OCI-LY7 (cell line): ENCODE measurements at regions not wholly inside any gene's neighbourhood (a gene's known extent, or its start where the extent isn't known, plus 50 kb on each side); places are given as distances from the start of the nearest gene placed in this dataset.

Source experiments
- EZH2phosphoT487 ChIP-seq: fragments of 200-600 bp; sonication (generic); IDR thresholded peaks from 2 replicates; pipeline ENCODE4 v1.6.1; 2018; ENCODE audit warnings: low read depth, borderline replicate concordance, mild to moderate bottlenecking, mixed run types, antibody characterized with exemption, low read length, moderate library complexity, mixed read lengths
- TF ChIP-seq, protein P1 (sequence below): fragments of 200-600 bp; sonication (generic); conservative IDR thresholded peaks from 2 replicates; pipeline ENCODE4 v1.5.1; 2014; ENCODE audit warnings: mild to moderate bottlenecking, antibody characterized with exemption, low read length, moderate library complexity, mixed read lengths

DNA sequence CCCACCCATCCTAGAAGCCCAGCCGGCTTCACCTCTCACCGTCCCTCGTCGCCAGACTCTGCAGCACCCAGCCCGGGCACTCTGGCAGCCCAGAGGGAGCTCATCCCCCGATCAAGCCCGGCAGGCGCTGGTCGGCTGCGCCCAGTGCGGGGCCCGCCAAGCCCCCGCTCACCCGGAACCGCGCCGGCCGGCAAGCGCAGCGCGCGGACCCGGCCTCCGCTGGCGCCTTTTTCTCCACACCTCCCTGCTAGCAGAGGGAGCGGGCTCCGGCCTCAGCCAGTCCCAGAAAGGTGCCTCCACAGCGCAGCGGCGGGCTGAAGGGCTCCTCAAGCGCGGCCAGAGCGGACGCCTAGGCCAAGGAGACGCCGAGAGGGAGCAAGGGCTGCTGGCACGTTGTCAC is 2023.3 kb downstream of the NCAM2 start:
- TF ChIP-seq, protein P1, sequence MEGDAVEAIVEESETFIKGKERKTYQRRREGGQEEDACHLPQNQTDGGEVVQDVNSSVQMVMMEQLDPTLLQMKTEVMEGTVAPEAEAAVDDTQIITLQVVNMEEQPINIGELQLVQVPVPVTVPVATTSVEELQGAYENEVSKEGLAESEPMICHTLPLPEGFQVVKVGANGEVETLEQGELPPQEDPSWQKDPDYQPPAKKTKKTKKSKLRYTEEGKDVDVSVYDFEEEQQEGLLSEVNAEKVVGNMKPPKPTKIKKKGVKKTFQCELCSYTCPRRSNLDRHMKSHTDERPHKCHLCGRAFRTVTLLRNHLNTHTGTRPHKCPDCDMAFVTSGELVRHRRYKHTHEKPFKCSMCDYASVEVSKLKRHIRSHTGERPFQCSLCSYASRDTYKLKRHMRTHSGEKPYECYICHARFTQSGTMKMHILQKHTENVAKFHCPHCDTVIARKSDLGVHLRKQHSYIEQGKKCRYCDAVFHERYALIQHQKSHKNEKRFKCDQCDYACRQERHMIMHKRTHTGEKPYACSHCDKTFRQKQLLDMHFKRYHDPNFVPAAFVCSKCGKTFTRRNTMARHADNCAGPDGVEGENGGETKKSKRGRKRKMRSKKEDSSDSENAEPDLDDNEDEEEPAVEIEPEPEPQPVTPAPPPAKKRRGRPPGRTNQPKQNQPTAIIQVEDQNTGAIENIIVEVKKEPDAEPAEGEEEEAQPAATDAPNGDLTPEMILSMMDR, result no peak
- TF ChIP-seq EZH2phosphoT487, result no peak
